Esophagus muscularis mucosa (tissue), 4 donors: ENCODE measurements at regions not wholly inside any gene's neighbourhood (a gene's known extent, or its start where the extent isn't known, plus 50 kb on each side); places are given as distances from the start of the nearest gene placed in this dataset.

Source experiments
- EP300 ChIP-seq: sonication (generic); formaldehyde crosslinking; IDR thresholded peaks from one replicate; pipeline ENCODE4 v1.6.1; 2017; ENCODE audit warnings: antibody characterized with exemption
- POLR2A ChIP-seq: fragments of 450-650 bp; IDR thresholded peaks from one replicate; pipeline ENCODE4 v1.6.1; 2017; ENCODE audit warnings: antibody characterized with exemption, moderate library complexity, mild to moderate bottlenecking, low read depth
- POLR2AphosphoS5 ChIP-seq, 2 donors: sonication (generic); formaldehyde crosslinking; IDR thresholded peaks; one replicate each; pipeline ENCODE4 v1.6.1; 2017; ENCODE audit warnings: antibody characterized with exemption in 2 of 2
- TF ChIP-seq, protein P1 (sequence below), 3 experiments: fragments of 200-600 bp in 2 of 3; fragments of 450-650 bp in 1 of 3; sonication (generic) in 2 of 3; IDR thresholded peaks; one replicate each; pipeline ENCODE4 v1.5.1; 2017 to 2019; ENCODE audit warnings: antibody characterized with exemption in 3 of 3, mild to moderate bottlenecking in 2 of 3, moderate library complexity in 1 of 3

DNA sequence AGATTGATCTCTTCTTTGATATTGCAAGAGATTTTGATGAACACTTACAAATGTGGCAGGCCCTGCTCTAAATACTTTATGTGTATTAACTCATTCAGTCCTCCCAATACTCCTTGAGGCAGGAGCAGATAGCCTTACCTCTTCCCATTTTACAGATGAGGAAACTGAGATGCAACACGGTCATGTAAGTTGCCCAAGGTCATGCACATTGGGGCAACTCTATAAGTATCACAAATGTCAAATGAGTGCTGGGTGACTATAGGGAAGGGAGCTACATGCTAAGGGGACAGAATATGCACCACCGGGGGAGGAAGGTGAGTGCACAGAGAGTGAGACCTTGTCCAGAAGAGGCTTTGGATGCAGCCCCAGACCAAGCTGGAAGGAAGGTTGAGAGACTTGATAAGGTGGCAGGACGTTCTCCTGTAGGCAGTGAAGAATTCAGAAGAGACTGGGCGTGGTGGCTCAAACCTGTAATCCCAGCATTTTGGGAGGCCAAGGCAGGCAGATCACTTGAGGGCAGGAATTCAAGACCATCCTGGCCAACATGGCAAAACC is 132.3 kb upstream of the PWP1 start:
- TF ChIP-seq, protein P1, sequence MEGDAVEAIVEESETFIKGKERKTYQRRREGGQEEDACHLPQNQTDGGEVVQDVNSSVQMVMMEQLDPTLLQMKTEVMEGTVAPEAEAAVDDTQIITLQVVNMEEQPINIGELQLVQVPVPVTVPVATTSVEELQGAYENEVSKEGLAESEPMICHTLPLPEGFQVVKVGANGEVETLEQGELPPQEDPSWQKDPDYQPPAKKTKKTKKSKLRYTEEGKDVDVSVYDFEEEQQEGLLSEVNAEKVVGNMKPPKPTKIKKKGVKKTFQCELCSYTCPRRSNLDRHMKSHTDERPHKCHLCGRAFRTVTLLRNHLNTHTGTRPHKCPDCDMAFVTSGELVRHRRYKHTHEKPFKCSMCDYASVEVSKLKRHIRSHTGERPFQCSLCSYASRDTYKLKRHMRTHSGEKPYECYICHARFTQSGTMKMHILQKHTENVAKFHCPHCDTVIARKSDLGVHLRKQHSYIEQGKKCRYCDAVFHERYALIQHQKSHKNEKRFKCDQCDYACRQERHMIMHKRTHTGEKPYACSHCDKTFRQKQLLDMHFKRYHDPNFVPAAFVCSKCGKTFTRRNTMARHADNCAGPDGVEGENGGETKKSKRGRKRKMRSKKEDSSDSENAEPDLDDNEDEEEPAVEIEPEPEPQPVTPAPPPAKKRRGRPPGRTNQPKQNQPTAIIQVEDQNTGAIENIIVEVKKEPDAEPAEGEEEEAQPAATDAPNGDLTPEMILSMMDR (IDR thresholded peaks at IDR 0.05) = no peak
- no peak for TF ChIP-seq EP300
- no peak for TF ChIP-seq POLR2AphosphoS5 (IDR thresholded peaks at IDR 0.05)
- TF ChIP-seq POLR2A = no peak
